ENCODE measurements at regions not wholly inside any gene's neighbourhood (a gene's known extent, or its start where the extent isn't known, plus 50 kb on each side); places are given as distances from the start of the nearest gene placed in this dataset.

DNA sequence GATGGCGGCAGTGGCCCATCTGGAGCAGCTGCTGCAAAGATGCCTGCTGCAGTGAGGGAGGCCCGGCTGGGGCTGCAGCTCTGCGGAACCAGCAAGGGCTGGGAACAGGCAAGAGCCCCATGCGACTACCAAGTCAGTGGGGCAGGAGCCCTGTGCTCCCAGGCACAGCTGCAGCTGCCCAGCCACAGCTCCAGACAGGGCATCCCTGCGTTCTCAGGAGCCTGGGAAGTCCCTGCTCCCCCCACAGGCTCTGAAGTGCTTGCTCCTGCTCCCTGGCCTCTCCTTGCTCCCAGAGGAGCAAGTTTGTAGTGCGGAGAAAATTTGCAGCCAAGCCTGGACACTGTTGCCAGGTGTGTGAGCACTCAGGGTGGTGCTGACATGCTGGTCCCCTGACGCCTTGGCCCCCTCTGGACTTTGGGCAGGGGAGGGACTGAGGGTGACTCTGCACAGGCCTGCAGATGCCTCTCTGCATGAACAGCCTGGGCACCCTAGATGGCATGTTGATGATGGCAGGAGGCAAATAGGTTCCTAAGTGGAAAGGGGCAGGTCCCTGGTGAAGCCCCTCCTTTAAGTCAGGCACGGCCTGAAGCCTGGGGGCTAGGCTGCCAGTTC, 105.6 kb downstream of the LYZL1 start:
- TF ChIP-seq, protein P1, sequence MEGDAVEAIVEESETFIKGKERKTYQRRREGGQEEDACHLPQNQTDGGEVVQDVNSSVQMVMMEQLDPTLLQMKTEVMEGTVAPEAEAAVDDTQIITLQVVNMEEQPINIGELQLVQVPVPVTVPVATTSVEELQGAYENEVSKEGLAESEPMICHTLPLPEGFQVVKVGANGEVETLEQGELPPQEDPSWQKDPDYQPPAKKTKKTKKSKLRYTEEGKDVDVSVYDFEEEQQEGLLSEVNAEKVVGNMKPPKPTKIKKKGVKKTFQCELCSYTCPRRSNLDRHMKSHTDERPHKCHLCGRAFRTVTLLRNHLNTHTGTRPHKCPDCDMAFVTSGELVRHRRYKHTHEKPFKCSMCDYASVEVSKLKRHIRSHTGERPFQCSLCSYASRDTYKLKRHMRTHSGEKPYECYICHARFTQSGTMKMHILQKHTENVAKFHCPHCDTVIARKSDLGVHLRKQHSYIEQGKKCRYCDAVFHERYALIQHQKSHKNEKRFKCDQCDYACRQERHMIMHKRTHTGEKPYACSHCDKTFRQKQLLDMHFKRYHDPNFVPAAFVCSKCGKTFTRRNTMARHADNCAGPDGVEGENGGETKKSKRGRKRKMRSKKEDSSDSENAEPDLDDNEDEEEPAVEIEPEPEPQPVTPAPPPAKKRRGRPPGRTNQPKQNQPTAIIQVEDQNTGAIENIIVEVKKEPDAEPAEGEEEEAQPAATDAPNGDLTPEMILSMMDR (IDR thresholded peaks at IDR 0.05; ENCODE audit: insufficient read depth, low read length, poor library complexity, severe bottlenecking), result no peak
- DNase-seq (ENCODE audit: extremely low read depth, insufficient read length), result no peak
- H3K27me3 ChIP-seq (replicated peaks; ENCODE audit: control insufficient read depth, insufficient read depth, low read length), result peaks cover 3% of the 10 kb centered on the region; the same call in 1 of the 2 replicates
- H3K36me3 ChIP-seq (ENCODE audit: control insufficient read depth, insufficient read depth, low read length), result no peaks in the 10 kb centered on the region
- no peak overlapping the region for H3K4me3 ChIP-seq (replicated peaks; ENCODE audit: low read depth, low read length)

DNA sequence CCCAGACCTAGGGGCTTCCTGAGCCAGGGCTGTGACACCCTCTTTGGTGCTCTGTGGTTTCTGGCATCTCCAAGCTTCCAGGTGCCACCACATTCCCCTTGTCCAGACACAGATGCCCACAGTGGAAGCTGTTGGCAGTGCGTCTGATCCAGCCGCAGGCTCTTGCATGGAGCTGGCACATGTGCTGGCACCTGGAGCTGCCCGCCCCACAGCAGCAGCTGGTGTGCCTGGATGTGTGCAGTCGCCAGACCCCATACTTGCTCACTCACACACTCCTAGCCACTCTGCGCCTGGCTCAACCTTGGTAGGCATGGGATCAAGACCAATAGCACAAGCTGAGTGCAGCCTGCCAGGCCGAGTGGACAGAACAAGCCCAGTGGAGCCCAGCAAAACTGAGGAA, 106.5 kb downstream of the LYZL1 start:
- DNase-seq (ENCODE audit: extremely low read depth, insufficient read length), result no peak
- Histone ChIP-seq H3K4me3 (replicated peaks; ENCODE audit: low read depth, low read length) (no peak overlapping the region), H3K36me3 (ENCODE audit: control insufficient read depth, insufficient read depth, low read length) (no peaks in the 10 kb centered on the region), H3K27me3 (replicated peaks; ENCODE audit: control insufficient read depth, insufficient read depth, low read length) (peaks cover 3% of the 10 kb centered on the region; the same call in 1 of the 2 replicates)
- TF ChIP-seq, protein P1 (IDR thresholded peaks at IDR 0.05; ENCODE audit: insufficient read depth, low read length, poor library complexity, severe bottlenecking), result no peak

DNA sequence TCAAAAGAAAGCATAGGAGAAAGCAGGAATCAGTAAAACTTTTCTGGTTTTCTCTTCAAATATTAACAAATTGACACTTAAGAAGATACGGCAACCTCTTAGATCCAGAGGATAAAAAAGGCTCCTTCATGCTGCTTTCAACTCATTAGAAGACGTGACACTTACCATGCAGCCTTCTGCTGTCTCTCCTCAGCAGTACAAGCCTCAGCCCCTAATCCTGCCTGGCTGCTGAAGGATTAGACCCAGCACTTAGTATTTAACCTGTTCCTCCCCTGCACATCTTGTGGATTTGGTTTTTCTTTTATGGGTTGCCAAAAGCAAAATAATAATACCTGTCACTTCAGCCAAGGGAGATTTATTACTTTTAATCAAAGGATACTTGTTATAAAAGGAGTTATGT, 108.4 kb downstream of the LYZL1 start:
- Histone ChIP-seq H3K36me3 (ENCODE audit: control insufficient read depth, insufficient read depth, low read length) (no peaks in the 10 kb centered on the region), H3K4me3 (replicated peaks; ENCODE audit: low read depth, low read length) (no peak overlapping the region), H3K27me3 (replicated peaks; ENCODE audit: control insufficient read depth, insufficient read depth, low read length) (peaks cover 3% of the 10 kb centered on the region; the same call in 1 of the 2 replicates)
- no peak for DNase-seq (ENCODE audit: extremely low read depth, insufficient read length)
- TF ChIP-seq, protein P1 (IDR thresholded peaks at IDR 0.05; ENCODE audit: insufficient read depth, low read length, poor library complexity, severe bottlenecking), result no peak

DNA sequence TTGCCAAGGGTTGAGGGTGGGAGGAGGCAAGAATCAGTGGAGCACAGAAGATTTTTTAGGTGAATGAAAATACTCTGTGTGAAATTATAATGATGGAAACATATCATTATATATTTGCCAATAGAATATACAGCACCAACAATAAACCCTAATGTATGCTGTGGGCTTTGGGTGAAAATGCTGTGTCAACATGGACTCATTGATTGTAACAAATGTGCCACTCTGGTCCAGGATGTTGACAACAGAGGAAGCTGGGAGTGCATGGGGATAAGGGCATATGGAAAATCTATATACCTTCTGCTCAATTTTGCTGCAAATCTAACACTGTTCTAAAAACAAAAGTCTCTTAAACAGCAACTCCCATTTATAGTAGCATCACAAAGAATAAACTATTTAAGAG, 114.3 kb downstream of the LYZL1 start:
- Histone ChIP-seq H3K36me3 (ENCODE audit: control insufficient read depth, insufficient read depth, low read length) (no peaks in the 10 kb centered on the region), H3K27me3 (replicated peaks; ENCODE audit: control insufficient read depth, insufficient read depth, low read length) (no peaks in the 10 kb centered on the region), H3K4me3 (replicated peaks; ENCODE audit: low read depth, low read length) (no peak overlapping the region)
- TF ChIP-seq, protein P1 (IDR thresholded peaks at IDR 0.05; ENCODE audit: insufficient read depth, low read length, poor library complexity, severe bottlenecking), result no peak
- no peak for DNase-seq (ENCODE audit: extremely low read depth, insufficient read length)

DNA sequence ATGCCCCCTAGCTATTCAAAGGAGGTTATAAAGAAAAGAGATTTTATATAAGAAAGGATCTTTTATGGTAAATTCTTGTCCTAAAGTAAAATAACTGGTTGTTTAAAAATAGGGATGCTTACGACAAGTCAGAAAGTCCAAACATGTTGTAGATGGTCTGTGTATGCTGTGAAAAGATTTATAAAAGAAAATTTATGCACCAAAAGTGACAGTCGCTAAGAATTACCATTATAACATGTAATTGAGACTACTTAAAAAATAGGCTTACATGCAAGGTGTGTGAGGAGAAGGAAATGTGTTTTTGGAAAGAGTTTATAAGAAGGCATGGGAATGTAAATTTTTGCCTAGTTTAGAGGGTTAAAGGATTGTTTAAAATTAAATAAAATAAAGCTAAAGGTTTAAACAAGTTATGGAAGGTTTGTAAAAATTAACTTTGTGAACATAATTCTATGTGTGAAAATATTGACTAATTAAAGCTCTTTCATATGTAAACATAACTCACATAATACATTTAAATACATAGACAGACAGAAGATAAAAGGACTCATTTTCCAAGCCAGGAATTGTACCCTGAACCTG, 118.5 kb downstream of the LYZL1 start:
- no peak for DNase-seq (ENCODE audit: extremely low read depth, insufficient read length)
- H3K36me3 ChIP-seq (ENCODE audit: control insufficient read depth, insufficient read depth, low read length), result no peaks in the 10 kb centered on the region
- H3K27me3 ChIP-seq (replicated peaks; ENCODE audit: control insufficient read depth, insufficient read depth, low read length), result no peaks in the 10 kb centered on the region
- H3K4me3 ChIP-seq (replicated peaks; ENCODE audit: low read depth, low read length), result no peak overlapping the region
- TF ChIP-seq, protein P1 (IDR thresholded peaks at IDR 0.05; ENCODE audit: insufficient read depth, low read length, poor library complexity, severe bottlenecking), result no peak

Measured in GM06990 (cell line).